HG02884 (cell line): ENCODE measurements at regions not wholly inside any gene's neighbourhood (a gene's known extent, or its start where the extent isn't known, plus 50 kb on each side); places are given as distances from the start of the nearest gene placed in this dataset.

Experiments
- ATAC-seq: cut with Tn5 transposase; IDR thresholded peaks from one replicate; pipeline ENCODE4 v1.9.1; 2021; ENCODE audit warnings: mild to moderate bottlenecking, moderate library complexity; ENCODE audit not compliant: unreplicated experiment

DNA sequence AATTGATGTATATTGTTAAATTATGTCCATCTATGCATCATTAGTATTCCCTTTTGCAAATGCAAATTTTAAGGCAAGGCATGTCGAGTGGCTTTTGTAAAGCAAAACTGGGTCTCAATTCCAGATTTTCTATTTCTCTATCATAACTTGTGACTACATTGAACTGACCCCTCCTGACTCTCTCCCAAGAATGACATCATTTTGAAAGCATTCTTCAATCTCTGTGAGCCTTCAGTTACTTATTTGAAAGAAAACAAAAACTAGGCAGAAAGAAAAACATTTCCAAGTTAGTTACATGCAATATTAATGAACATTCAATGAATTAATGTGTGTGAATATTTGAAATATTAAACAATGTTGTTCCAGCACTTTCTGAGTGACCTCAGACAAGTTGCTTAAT is 314.3 kb upstream of the CLNK start:
- no peak for ATAC-seq

DNA sequence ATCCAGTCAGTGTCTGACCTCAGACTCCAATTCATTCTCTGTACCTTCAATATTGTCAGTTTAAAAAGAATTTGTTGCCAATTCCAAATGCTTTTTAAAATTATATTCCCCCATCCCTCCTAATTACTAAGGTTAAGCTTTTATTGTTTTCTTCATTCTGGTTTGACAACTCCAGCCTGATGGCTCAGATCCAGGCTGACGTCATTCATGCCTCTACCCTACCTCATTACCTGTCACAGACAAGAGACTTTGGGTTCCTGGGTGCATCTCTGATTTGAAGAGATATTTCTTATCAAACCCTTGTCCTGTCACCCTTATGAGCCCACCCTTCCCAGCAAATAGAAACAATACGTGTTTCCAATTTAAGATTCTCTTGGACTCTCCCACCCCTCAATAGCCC is 300.2 kb upstream of the CLNK start:
- no peak for ATAC-seq

DNA sequence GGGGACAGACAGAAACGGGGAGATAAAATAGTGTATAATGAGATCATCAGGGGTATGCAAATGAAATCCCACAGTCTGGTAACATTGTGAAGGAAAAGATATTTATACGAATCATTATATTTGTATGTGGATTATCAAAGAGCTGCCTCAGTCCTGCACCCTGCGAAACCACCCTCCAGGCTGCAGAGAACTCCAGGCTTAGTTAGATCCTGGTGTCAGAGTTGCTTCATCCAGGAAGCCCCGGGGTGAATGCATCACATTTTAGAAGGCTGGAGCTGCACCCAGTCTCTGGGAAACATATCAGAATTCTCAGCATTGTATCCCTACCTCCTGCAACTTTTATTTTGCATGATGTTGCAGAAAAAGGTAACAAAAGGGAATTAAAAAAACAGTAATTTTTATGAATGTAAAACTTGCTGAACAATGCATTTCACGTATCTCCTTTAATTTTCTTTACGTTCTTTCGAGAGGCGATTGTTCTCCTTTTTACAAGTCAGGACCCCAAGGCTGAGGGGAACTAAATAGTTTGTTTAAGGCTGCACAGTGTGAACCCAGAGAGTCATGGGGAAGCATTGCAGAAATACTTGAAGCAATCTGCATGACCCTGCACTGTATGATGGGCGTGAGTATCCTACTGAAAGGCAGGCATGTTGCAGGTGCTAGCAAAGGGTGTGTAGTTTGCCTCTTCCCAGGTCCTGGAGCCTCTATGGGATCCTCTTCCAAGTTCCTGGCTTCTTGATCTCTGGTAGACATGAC is 299.5 kb upstream of the CLNK start:
- no peak for ATAC-seq

DNA sequence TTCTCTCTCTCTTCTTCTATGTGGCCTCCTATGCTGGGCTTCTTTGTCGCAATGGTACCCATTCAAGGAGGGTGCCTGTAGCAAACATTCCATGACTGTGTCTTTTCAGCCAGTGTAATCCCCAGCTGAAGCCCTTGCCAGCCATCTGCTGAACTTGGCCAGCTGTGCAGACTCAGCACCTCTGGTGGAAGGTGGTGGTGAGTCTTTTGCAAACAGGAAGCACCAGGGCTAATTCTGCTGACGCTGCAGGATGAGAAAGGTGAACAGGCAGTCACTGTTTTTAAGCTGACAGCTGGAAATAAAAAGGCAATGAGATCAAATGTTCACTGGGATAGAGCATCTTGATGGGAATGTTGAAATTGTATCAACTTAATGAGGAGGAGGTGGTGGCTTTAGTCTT is 298.7 kb upstream of the CLNK start:
- ATAC-seq, result peak; percentile 84

DNA sequence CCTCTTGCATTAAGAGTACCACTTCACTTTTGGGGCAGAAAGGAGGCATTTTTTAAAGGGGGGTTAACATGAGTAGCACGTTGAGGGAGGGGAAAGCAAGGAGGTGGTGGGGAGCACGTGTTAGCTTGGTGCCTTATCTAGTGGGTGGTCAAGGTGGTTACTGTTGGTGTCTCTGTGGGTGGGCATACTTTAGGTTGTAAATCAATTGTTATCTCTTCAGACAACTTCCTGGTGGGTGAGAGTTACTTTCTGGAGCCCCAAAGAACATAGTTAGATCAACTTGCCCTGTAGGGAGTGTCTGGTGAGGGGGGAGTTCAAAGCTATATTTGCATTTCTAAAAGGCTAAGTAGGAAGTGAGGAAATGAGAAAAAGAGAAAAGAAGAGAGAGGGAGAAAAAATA is 297.7 kb upstream of the CLNK start:
- ATAC-seq, result no peak

DNA sequence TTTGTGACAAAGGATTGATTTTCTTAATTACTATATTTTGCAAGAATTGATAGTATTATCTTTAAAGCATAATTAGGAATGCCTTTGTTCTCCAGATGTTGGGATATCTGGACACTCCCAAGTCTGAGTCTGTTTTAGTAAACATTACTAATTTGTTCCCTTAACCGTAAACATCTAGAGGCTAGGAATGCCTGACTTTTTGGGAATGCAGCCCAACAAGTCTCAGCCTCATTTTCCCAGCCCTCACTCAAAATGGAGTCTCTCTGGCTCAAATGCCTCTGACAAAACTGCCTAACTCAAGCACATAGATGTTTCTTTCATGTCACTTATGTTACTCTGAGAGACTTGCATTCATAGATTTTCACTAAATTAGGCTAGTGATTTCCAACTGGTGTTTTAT is 297.0 kb upstream of the CLNK start:
- ATAC-seq, result no peak

DNA sequence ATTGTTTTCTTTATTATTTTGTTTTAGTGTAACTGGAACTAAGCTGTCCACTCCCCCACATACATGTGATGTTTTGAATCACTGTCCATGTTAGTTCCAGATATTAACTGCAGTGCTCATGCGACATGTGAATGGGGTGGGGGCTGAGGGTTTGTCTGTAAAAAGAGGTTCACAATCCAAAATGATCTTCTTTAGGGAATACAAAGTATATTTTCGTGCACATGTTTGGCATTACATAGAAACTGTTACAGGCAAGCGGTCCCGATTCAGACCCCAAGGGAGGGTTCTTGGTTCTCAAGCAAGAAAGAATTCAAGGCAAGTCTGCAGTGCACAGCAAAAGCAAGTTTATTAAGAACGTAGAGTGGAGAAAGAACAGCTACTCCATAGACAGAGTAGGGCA is 296.5 kb upstream of the CLNK start:
- ATAC-seq, result no peak

DNA sequence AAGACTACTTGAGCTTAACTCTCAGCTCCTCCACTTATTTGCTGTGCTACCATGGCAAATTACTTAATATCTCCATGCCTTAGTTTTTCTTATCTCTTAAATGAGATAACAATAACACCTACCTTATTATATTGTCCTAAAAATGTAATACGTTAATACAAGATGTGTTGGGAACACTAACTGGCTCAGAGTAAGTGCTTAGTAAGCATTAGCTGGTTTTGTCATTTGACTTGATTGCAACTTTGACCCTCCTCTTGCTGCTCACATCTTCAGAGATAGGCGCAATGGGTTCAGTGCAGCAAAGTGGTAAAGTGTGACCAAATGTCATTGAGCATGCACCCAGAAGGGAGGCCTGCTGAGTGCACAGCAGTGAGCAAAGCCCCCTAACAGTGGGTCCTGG is 294.5 kb upstream of the CLNK start:
- ATAC-seq, result no peak

DNA sequence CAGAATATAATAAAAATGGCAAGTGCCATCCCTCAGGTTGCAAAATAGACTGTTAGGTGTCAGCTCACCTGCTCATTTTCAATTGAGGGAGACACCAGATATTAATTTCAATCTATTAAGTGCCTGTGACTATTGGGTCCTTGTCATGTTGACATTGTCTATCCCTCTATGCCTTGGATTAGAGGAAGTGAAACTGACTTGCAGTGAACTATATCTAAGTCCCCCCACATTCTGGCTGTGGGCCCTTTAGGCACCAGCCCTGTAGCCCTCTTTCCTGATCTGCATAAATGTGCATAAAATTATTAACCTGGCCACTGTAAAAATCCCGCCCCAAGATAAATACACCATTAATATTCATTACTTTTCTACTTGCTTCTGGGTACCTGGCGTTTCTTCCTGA is 293.0 kb upstream of the CLNK start:
- peak; percentile 91 for ATAC-seq

DNA sequence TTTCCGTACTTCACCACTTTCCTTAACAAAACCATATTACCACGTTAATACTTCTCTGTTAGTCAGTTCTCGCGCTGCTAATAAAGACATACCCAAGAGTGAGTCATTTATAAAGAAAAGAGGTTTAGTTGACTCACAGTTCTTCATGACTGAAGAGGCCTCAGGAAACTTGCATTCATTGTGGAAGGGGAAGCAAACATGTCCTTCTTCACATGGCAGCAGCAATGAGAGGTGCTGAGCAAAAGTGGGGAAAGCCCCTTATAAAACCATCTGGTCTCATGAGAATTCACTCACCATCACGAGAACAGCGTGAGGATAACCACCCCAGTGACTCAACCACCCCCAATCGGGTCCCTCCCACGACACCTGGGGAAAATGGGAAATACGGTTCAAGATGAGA is 289.8 kb upstream of the CLNK start:
- ATAC-seq, result no peak

DNA sequence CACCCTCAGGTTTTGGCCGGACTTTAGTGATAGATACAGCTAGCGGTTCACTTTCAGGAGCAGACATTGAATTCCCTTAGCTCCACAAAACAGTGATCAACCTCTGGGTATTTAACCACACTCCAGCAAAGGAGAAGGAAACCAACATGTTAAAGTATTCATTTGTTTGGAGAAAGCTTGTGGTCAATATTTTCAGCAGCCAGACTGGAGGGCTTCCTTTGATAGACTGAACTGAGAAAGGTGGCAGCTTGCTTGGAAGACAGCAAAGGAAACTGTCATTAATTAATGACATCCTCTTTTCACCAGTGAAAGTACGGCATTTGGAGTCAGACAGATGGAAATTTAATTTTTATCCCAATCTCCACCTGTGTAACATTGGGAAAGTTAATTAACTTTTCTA is 289.1 kb upstream of the CLNK start:
- no peak for ATAC-seq

DNA sequence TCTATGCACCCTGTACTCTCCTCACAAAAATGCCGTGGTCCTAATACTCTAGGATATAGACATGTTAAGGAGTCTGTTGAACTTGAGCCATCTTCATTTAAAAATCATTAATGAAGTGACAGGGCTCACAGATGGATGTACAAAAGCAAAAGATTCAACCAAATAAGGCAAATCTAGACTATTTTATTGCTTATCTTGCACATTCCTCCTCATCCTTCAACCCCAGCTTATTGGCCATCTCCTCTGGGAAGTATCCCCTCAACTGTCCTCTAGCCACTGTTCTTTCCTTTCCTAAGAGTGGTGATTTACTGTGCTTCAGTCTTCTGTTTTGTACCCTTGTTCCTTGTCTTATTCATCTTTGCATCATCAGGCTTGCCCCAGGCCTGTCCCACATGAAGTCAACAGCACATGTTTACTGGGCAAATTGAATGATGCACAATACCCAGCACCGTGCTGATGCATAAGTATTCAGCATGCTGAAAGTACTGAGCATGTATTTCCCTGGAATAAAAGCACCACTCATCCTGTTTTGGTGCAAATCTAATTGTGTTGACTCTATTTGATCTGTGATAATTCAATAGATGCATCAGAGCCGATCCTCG is 287.3 kb upstream of the CLNK start:
- ATAC-seq, result no peak

DNA sequence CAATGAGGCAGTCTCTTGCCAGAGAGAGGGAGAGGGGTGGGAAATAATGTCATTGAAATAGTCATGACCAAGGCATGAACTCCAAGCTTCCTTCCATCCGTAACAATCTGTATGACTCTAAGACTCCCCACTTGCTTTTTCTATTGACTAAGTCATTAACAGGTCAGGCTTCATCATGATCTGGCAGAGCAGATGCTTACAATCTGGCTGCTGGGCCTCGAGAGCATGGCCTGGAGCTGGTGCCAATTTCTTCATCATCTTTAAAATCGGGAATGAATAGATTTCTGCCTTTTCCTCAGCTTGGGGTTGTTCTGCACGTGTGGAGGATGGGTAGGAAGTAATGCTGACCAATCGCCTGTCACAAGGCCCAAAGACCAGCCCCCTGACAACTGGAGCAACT is 280.6 kb upstream of the CLNK start:
- no peak for ATAC-seq

DNA sequence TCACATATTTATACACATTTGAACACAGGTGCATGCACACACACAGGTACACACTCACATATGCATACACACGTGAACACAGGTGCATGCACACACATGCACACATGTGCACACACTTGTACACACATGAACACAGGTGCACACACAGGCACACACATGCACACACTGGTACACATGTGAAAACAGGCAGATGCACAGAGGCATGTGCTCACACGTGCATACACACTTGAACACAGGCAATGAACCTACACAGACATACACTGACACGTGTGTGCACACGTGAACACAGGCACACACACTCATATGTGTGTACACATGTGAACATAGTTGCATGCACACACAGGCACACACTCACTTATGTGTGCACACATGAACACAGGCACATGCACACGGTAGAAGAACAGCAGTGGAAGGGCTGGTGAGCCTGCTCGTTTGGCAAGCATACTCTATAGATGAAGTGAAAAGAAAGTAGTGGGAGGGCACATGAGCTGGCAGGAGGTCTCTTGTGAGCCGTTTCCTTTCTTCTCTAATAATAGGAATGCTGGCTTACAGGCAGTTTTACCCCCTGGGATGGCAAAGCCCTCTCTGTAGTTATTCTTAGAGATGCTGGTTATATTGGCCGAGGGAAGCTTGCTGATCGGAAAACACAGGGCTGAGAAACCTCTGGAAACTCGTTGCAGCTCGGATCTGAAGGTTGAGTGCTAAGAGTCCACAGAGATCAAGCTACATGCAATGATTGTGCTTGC is 279.6 kb upstream of the CLNK start:
- no peak for ATAC-seq

DNA sequence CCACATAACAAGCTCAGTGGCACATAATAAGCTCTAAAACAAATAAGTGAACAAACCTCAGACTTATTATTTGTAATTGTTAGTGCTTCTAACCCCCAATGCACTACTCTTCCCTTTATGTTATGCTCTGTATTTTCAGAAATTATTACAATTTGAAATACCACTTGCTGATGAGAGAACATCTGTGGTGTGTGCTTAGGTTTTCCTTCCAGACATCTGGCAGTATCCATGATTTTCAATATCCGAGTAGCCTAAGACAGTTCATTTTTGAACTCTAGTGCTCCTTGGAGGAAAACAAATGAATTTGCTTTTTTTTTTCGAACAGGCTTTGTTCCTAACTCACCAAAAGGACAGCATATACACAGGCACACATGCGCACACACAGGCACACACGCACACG is 278.7 kb upstream of the CLNK start:
- no peak for ATAC-seq

DNA sequence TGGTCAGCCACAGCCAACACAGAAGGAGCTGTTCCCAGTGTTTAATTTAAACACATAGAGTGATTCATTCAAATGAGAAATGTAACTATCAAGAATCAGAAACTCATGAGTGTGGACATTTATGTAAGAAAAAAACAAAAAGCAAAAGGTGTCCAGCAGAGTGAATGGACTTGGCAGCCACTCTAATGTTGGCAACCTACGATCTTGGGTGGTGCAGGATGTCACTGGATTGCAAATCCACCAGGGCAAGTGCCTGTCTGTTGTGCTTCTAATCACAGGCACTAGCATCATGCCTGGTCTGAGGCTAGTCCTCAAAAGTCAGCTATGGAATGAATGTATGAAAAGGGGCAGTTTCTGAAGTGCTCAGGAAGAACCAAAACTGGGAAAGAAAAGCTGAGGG is 277.7 kb upstream of the CLNK start:
- no peak for ATAC-seq

DNA sequence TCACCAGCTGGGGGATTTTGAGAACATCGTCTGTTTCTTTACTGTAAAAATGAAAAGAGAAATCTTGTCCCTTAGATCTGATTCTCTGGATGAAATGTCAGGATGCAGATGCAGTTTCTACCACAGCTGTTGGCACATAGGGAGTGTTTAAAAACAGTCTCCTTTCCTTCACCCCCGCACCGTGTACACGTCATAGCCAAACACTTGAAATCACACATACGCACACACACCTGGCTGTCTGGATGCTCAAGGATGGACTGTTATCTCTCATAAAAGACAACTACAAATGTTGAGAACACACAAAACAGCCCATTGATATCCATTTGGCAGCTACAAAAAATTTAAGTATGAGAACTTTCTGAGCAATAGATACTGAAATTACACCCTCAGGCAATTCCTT is 275.8 kb upstream of the CLNK start:
- no peak for ATAC-seq

DNA sequence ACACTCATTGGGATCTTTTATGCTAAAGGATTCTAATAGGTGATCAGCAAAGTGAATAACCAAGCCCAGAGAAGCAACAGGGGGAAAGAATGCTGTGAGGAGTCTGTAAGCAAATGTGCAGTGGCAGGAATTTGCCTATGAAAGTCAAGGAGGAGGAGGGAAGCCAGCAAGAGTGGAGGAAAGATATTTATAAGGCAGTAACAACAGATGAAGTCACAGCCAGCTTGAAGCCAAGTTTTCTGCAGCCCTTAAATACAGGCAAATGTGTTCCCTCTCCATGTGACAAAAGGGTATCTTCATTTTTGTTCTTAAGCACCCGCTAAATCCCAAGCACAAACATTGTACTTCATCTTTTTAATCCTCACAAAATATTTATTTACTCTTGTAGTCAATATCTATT is 275.0 kb upstream of the CLNK start:
- ATAC-seq, result no peak

DNA sequence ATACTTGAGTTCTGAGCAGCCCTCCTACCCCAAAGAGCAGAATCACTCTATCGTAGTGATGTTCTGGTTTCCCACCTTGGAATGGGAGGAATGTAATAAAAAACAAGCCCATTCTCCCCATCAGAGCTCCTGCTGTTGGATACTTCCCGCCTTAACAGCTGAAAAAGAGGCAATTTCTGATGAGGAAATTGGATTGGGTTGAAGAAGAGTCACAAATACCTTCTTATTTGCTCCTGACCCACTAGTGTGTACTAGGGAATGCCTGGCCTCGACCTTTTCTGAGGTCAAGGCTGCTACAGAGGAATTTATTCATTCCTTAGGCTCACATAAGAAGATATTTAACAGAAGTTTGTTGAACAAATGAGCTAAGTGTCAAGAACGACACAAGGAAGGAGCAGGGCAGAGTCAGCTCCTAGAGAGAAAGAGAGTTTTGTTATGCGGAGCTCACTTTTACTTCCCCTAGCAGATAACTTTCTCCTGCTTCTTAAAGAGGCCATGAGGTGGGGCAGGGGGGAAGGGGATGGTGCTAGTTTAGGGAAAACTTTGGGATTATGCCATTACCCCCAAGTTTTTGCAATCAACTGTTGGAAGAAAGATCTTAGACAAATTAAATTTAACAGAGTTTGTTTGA is 273.8 kb upstream of the CLNK start:
- no peak for ATAC-seq

DNA sequence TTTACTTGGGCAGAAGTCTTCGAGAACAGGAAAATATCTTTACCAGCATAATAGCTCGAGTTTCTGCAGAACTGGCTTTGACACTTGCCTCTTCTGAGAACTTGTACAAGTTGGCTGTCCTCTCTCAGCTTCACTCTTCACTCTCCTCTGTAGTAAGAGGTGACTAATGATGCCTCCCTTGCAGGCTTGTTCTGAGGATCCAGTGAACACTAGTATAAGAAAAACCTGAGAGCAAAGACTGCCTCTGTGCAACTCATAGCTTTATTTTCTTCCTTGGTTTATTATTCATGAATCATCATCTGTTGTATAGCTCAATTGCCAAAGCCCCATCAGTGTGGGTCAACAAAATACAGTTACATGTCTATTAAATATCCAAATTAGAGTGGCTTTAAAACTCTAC is 266.7 kb upstream of the CLNK start:
- no peak for ATAC-seq

DNA sequence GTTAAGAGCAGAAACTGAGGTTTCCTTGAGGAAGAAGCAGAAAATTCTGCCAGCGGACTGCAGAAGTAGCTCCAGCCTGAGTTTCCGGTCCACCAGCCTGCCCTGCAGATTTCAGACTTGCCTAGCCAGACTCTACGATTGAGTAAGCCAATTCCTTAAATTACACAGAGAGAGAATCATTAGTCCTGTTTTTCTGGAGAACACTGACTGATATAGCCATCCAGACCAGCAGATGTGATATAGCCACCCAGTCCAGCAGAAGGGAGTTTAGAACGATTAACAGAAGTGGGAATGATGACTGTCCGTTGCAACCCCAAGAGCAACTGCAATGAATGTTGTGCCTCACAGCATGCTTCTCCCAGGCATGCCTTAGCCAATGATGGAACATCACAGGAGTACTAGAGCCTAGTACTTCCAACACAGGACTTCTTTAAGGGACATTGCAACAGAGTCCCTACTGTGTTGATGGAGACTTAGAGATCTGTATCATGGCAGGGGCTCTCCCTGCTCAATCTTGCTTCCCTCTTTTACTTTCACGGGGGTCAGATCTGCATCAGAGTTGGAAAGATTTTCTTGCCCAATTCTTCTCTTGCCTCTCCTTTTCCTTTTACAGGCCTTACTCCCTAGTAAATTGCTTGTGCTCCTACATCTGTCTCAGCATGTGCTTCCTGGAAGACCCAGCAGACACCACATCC is 264.6 kb upstream of the CLNK start:
- no peak for ATAC-seq
